ENCODE measurements at regions not wholly inside any gene's neighbourhood (a gene's known extent, or its start where the extent isn't known, plus 50 kb on each side); places are given as distances from the start of the nearest gene placed in this dataset.

DNA sequence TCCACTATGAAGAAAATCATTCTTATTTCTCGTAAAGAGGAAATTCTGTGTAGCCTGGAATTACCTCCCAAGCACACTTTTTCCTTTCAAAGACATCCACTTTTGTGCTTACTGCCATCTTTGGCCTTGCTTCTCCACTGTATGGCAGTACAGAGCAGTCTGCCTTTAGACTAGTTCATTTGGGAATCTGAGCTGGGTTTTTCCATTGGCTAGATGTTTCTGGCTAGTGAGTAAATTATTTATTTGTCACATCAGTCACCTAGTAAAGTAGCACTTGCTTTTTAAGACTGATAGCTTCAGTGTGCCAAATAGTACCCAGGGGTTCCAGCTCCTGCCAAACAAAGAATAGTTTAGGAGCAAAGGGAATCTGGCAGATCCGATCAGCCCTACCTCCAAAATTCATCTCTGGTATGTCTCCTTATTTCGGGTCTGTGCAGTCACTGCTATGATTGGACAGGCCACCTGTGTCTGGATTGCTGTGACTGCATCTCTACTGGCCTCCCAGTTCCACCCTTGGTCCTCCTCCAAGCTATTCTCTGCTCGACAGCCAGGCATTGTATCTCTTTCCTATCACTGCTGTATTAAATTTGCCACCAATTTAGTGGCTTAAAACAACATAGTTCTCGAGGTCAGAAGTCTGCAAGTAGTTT, 97.6 kb downstream of the NUDT12 start:
- CTCF ChIA-PET = no interaction called here
- POLR2A ChIA-PET = no interaction called here

DNA sequence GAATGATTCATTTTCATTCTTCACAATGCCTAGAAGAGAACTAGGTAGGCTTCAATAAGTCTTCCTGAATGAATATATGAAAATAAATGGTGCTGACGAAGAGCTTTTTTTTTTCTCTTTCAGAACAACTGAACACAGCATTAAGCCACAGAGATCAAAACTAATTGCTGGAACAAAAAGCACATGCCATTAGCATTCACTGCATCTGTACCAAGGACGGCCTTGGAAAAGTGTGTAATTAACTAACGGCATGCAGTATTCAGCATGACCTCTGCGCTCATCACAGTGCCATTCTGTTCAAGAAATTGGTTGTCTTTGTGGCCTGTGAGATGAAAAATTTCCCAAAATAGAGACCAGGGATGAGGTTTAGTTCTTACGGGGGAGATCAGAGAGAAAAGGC, 99.3 kb downstream of the NUDT12 start:
- CTCF ChIA-PET = no interaction called here

DNA sequence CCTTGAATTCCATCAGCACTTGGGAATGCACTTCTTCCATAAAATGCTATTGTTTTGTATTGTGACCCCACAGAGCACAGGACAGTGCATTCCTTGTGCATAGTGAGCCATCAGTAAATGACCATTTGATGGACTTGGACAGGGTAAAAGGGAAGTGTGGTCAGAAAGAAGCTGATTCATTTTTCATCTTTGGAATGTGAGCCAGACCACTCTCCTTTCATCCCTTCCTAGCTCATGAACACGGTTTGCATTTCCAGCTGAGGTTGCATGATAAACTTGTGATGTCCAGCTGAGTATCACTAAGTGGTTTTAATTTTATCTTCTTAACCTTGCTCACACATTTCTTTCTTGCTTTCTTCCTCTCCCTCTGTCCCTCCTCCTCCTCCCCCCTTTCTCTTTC, 101.3 kb downstream of the NUDT12 start:
- CTCF ChIA-PET = interaction anchor here (1.1 kb wide), 1 partner anchor 11 kb away, joined by 3 read pairs; no protein-coding TSS in a partner anchor
- POLR2A ChIA-PET = no interaction called here

More for the DNA sequence above, 99.3 kb downstream of the NUDT12 start:
- POLR2A ChIA-PET = no interaction called here

DNA sequence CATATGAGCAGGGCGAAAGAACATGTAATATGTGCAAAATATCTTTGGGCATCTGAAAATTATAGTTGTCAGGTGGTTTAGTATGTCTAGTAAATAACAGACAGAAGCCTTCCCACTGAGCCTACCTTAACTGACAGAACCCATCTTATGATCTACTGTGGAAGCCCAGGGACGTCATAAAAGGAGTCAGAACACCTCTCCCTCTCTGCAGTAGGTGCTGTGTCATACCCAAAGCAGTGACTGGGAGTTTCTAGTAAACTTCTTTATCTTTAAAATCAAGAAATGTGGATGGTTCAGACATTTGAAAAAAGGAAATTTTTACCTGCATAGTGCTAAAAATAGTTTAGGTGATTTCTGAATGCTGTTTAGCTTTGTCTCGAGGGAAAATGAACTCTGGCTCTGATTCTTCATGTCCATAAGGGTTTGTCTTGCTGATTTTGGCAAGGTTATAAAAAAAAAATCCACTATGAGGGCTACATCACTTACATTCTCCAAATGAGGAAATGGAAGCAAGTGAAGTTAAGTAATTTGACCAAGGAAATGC, 104.0 kb downstream of the NUDT12 start:
- CTCF ChIA-PET = no interaction called here
- POLR2A ChIA-PET = no interaction called here

DNA sequence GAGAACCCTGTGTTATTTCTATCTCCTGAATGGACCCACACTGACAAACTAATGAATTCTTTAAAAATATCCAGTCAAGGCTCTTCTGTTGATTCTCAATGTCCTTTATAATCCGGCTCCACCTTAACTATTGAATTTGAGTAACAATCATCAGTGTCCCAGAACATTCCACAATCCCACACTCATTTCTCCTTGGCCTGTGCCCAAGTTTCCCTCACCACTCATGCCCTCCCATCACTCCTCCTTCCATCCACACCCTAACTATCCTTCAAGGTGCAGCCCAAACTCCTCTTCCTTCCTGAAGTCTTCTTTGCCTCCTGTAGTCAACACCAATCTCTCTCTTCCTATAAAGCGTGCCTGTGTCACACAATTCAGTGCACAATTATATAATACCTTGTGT, 106.1 kb downstream of the NUDT12 start:
- ChIA-PET CTCF (no interaction called here), POLR2A (no interaction called here)

DNA sequence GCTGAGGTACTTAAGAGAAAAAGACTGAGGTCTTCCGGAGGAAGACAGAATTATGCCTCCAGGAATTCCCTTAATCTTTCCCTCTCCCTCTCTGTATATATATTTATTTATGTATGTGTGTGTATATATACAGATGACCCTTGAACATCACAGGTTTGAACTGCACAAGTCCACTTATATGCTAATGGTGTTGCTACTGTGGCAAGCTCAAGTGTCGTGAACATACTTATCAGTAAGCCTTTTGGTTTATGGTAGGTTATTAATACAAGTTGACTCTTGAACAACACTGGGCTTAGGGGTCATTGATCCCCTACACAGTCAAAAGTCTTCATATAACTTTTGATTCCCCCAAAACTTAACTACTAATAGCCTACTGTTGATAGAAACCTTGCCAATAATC, 106.8 kb downstream of the NUDT12 start:
- ChIA-PET POLR2A (no interaction called here), CTCF (no interaction called here)

DNA sequence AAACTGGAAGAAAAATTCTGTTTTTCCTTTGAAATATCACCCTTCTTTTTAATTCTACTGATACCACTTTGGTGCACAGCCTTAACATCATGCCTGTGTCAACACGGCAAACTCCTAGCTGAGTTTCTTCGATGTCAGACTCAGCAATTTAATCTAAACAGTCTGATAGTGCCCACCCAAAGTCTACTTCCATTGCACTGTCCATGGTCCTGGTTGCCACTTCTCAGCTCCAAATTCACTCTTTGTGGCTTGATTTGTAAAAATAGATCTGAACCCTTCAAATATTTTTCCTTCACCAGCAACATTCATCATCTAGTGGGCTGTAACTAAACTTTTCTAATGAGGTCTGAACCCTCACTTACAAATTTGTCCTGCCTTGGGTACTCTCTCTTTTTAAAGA, 107.8 kb downstream of the NUDT12 start:
- ChIA-PET POLR2A (no interaction called here), CTCF (no interaction called here)

DNA sequence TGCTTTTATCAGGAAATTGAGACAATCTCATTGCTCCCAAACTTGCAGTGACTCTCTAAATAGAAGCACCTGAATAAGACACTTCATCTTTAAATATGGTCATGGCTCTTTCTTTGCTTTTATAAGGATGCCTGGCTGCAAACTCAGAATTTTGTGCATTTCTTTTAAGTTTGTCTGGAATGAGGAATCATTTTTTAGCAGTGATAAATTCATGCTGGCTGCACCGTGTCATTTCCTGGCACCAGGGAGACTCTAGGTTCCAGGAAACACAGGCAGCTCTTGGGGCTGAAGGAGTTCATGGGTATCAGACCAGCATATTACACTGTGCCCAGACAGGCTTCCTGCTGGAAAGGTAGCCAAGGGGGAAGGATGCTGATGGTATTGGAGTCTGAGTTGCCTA, 109.9 kb downstream of the NUDT12 start:
- ChIA-PET CTCF (no interaction called here), POLR2A (no interaction called here)

DNA sequence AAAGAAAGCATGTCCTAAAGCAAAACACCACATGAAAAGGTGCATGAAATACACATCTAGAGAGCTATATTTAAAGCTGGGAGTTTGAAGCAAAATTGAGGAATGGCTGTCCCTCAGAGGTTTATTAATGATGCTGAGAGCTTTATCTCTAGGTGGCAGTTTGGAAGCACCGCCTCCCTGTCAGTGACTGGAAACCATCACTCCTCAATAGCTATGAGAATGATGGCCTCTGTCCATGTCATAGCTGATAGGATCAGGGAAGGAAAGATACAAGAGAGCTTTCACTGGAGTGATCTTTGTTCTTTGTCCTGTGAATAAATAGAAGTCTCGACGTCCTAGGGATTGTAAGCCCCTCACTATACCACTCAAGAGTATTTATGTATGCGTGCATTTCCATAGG, 110.5 kb downstream of the NUDT12 start:
- CTCF ChIA-PET = no interaction called here
- POLR2A ChIA-PET = no interaction called here

DNA sequence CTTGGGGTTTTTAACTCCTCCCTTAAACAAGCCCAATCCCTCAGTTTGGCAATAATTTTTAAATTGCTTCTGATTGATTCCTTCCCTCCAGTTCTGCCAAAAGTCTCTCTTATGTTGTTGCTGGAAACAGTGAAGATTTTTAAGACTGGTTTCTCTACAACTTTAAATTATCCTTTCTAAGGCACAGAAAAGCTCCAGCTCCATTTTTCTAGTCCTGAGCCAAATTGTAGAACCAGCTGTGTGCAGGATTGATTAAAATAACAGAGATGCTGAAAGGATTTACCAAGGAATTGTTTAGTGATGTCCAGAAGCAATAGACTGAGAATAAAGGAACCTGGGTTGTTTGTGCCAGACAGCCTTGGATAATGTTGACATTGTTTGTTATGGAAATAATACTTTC, 111.3 kb downstream of the NUDT12 start:
- POLR2A ChIA-PET = no interaction called here
- CTCF ChIA-PET = no interaction called here

DNA sequence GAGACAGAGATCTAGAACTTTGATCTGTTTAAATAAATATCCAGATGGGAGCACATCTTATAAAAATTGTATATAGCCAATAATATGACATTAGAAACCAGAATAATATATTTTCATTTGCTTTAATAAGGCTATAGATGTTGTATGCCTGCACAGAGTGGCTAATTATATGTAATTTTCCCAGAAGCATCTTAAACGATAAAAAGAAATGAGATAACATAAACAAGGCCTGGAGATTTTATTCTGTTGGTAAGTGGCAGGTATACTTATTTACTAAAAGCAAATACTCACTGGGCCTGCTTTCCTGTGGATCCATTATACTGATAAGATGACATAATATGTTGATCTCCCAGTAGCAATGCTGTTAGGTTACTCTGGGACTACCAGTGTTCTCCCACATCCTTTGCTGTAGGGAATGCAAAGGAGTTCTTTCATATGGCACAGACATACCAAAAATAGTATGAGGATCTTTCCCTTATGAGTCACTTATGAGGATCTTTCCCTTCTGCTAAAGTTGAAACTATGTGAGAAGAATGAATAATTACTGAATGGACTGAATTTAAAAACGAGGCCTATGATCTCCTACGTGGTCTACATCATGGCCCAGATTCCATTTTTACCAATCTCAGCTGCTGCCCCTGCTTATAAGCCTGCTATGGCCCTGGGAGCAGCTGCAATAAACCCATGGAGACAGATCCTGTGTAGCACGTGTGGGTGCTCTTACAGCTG, 112.1 kb downstream of the NUDT12 start:
- POLR2A ChIA-PET = no interaction called here
- CTCF ChIA-PET = no interaction called here

DNA sequence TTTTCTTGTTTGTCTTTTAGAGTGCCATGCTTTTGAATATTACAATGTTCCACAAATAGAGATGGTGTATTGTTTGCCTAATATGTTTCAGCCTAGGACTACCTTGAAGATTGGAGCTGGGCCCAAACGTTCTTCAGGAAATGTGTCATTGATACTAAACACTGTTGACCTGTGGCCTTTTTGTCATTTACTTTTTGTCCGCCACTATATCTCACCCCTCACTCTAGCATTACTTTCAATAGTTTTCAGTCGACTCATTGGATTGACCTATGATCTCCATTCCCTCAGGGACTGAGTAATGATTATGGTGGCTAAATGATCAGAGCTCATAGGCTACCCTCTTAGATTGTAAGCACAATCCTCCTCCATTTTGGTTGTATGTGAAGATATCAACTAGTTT, 115.8 kb downstream of the NUDT12 start:
- POLR2A ChIA-PET = no interaction called here
- CTCF ChIA-PET = no interaction called here

DNA sequence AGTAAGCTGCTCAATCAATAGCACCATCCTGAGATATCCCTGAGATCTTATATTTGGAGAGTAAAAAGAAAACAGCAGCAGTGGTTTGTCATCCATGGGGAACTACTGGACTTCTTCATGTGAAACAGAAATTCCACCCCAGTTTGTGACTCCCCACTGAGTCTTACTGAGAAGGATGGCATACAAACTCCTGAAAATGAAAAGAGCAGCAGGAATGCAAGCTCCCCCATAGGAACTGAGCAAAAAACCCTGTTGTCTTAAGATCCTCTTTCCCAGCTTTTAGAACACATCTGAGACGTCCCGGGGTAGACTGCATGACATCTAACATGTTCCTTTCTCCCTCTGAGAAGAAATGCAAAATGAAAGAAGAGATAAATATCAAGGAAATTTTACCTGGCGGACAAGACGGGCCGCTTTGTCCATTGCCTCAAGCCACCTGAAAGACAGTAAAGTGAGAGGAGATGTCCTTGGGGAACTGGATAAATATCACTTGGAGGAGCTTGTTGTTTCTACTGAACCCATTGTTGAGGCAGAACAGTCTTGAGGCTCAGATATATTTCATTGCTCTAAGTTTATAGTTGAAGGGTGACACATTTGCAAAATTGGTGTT, 117.1 kb downstream of the NUDT12 start:
- ChIA-PET POLR2A (no interaction called here), CTCF (no interaction called here)

DNA sequence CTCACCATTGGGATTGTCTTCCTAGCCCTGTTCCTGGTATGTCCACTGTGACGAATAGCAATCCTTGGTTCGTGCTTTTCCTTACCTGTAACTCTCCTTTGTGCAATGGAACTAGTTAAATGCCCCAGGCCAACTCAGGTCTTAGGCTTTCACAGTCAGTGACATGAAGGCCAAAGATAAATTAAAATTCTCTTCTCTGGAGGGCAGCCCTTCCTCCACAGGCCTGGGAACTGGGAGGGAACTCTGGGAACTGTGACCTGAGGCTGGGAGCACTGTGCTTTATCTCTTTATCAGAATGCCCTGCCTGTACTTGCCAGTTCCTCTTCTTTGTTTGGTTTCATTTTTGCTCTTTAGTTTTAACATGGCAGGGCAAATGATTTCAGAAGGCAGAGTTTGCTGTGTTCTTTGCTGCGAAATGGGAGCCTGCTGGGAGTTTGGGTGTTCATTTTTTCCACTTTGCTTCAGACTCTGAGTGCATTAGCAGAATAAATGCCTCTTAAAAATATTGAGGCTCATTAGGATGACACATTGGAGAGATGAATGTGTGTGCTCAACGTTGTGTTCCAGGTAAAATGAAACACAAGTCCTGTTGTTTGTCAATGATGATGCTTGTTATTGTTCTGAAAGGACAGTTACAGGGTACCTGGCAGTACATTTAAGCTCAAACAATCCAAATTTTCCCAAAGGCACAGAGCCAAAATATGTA, 118.1 kb downstream of the NUDT12 start:
- ChIA-PET POLR2A (no interaction called here), CTCF (no interaction called here)

DNA sequence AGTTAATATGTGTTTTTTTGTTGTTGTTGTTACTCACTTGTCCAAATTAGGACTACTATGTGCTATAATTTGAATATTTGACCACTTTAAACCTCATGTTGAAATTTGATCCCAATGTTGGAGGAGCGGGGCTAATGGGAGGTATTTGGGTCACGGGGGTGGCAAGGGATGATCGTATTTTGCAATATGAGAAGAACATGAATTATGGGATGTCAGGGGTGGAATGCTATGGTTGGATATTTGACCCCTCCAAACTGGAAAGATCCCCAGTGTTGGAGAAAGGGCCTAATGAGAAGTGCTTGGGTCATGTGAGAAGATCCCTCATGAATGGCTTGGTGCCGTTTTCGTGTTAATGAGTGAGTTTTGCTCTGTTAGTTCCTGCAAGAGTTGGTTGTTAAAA, 119.8 kb downstream of the NUDT12 start:
- ChIA-PET POLR2A (no interaction called here), CTCF (no interaction called here)

DNA sequence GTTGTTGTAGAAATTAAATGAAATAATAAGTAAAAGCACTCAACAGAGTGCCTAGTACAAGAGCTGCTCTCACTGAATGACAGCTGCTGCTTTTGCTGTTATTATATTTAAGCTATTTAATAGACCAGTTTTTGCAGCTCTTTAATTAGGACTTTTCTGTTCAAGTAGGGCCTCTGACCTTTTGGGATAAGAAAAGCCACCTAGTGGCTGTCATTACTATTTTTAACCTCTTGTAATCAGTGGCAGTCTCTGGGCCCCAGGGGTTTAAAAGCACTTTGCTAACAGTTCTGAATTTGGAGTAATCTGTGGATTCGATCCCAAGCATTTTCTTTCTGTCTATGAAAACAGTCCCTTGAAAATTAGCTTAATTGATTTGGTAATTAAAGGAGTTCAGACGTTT, 121.1 kb downstream of the NUDT12 start:
- ChIA-PET CTCF (no interaction called here), POLR2A (no interaction called here)

DNA sequence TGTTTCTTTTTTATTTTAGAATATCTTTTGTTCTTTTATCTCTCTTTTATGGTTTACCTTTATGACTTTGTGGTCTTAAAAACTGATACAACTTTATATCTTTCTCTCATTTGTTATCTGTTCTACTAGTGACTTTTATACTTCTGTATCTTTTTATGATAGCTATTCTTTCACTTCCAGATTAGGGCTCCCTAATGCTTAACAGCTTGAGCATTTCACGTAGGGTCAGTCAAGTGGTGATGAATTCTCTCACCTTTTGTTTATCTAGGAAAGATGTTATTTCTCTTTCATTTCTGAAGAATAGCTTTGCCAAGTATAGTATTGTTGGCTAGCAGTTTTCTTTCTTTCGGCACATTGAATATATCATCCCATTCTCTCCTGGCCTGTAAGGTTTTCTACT, 123.6 kb downstream of the NUDT12 start:
- CTCF ChIA-PET = no interaction called here
- POLR2A ChIA-PET = no interaction called here

DNA sequence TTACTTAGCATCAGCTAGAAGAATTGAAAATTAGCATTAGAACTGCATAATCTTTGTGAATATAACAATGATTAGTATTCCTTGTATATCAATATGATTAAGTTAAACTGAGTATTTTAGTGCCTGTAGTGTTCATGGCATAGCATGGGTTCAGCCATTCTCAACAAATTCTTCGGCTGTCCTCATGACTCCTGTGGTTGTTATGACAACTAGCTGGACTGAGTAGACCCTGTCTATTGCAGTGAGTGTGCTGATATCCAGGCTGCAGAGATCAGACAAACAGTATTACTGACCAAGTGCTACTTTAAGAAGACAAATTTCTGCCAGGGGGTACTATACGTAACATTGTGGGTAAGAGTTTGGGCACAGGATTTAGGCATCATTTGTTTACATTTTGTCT, 125.9 kb downstream of the NUDT12 start:
- ChIA-PET CTCF (no interaction called here), POLR2A (no interaction called here)

DNA sequence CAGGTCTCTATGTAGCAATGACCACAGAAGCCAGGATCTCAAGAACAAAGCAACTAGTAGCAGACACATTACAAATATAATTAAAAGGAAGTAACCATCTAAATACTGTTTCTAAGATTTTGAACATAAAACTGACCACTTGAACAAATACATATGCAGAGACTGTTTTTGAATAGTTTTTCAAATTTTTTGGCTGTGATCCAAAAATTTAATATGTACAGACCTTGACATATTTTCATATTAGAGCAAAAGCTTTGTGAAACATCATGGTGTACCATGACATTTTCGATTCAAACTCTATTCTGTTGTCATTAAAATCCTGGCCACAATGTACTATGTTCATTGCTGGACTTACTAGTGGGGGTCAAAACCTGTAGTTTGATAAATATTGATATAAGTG, 126.5 kb downstream of the NUDT12 start:
- CTCF ChIA-PET = no interaction called here
- POLR2A ChIA-PET = no interaction called here

DNA sequence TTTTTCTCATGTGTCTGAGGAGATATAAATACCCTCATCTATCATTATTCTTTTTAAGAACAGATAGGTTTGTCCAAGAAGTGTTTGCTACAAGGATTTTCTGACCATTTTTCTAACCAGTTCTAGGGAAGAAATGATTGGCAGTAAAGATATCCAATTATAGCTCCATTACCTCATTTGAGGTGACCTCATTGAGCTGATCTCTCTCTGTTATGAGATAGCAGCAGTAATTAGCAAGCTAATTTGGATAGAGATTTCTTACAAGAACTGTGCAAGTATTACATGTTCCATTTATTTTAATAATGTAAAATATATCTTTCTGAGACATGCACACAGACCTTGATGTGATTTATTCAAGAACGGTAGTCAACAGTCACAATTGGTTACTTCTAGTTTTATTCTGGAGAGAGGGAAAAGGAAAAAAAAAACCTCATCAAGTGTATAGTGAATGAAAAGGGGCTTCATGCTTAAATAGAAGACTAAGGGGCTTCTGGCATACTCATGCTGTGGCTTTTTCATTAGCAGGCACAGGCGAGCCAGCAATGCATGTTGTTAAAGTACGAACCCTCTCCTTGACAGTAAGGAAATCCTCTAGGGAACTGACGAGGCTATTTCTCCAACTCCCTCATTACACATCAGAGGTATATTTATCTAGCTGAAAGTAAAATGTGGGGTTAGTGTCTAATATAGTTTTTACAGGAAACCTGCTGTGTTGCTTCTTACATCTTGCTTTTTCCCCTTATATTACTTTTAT, 127.3 kb downstream of the NUDT12 start:
- CTCF ChIA-PET = no interaction called here

More for the DNA sequence above, 127.3 kb downstream of the NUDT12 start:
- POLR2A ChIA-PET = no interaction called here
